PC-9 (cell line): ENCODE measurements at regions not wholly inside any gene's neighbourhood (a gene's known extent, or its start where the extent isn't known, plus 50 kb on each side); places are given as distances from the start of the nearest gene placed in this dataset.

Experiments
- BruUV-seq: library from RNA; stranded (reverse); fragments of 400-500 nt; replicated peaks from 2 replicates; lab custom pipeline; 2021; lab: Mats Ljungman, UMichigan
- CTCF ChIA-PET: fragments of 300-600 bp; sonication (Branson Sonifier 250); formaldehyde crosslinking; loops from one replicate; lab custom pipeline; 2022; ENCODE audit warnings: antibody characterized with exemption; lab: Charles Lee
- POLR2A ChIA-PET: fragments of 300-600 bp; sonication (Branson Sonifier 250); formaldehyde crosslinking; loops from one replicate; lab custom pipeline; 2022; ENCODE audit warnings: antibody characterized with exemption; ENCODE audit not compliant: unreplicated experiment; lab: Charles Lee
- DNase-seq, 2 experiments: peaks; one replicate each; pipeline versions ENCODE4 v3.0.0 to v3.0.0-alpha.2; 2015 to 2022; ENCODE audit warnings: mixed read lengths in 1 of 2
- H2AFZ ChIP-seq: fragments of 200-600 bp; sonication (generic); 2 replicates; pipeline ENCODE4 v1.8.1; 2017; ENCODE audit warnings: antibody characterized with exemption
- H3F3A ChIP-seq: fragments of 200-600 bp; sonication (generic); 2 replicates; pipeline ENCODE4 v1.8.1; 2017; ENCODE audit warnings: antibody characterized with exemption, mild to moderate bottlenecking, low read depth; ENCODE audit not compliant: insufficient read depth
- H3K27ac ChIP-seq: fragments of 200-600 bp; sonication (generic); 2 replicates; pipeline ENCODE4 v1.6.1; 2016; ENCODE audit warnings: mixed run types
- H3K27me3 ChIP-seq: fragments of 200-600 bp; sonication (generic); 2 replicates; pipeline ENCODE4 v1.6.1; 2016; ENCODE audit warnings: low read depth, mixed run types; ENCODE audit not compliant: insufficient read depth
- H3K36me3 ChIP-seq: fragments of 200-600 bp; sonication (generic); 2 replicates; pipeline ENCODE4 v1.6.1; 2016; ENCODE audit warnings: low read depth, mixed run types
- H3K4me1 ChIP-seq: fragments of 200-600 bp; sonication (generic); replicated peaks from 2 replicates; pipeline ENCODE4 v1.6.1; 2016; ENCODE audit warnings: mixed run types; ENCODE audit not compliant: insufficient read depth
- H3K4me2 ChIP-seq: fragments of 200-600 bp; sonication (generic); 2 replicates; pipeline ENCODE4 v1.6.1; 2017; ENCODE audit warnings: mixed run types
- H3K4me3 ChIP-seq: fragments of 200-600 bp; sonication (generic); 2 replicates; pipeline ENCODE4 v1.6.1; 2016; ENCODE audit warnings: mixed run types
- H3K79me2 ChIP-seq: fragments of 200-600 bp; sonication (generic); 2 replicates; pipeline ENCODE4 v1.6.1; 2017; ENCODE audit warnings: low read depth, mixed run types
- H3K9me2 ChIP-seq: fragments of 200-600 bp; sonication (generic); 2 replicates; pipeline ENCODE4 v1.8.1; 2017; ENCODE audit warnings: mild to moderate bottlenecking; ENCODE audit not compliant: insufficient read depth
- H3K9me3 ChIP-seq: fragments of 200-600 bp; sonication (generic); 2 replicates; pipeline ENCODE4 v1.8.1; 2016; ENCODE audit warnings: low read depth; ENCODE audit not compliant: insufficient read depth
- H4K20me1 ChIP-seq: fragments of 200-600 bp; sonication (generic); 2 replicates; pipeline ENCODE4 v1.8.1; 2017; ENCODE audit not compliant: insufficient read depth
- EZH2 ChIP-seq: fragments of 200-600 bp; sonication (generic); IDR thresholded peaks from 2 replicates; pipeline ENCODE4 v1.8.0; 2017; ENCODE audit warnings: antibody characterized with exemption, low read depth
- intact Hi-C: fragments of 100-400 bp; cut with micrococcal nuclease; formaldehyde crosslinking; loops from one replicate; pipeline ENCODE4 v1.10.0; 2022; ENCODE audit not compliant: unreplicated experiment
- TF ChIP-seq, protein P1 (sequence below): fragments of 200-600 bp; sonication (generic); conservative IDR thresholded peaks from 2 replicates; pipeline ENCODE4 v1.6.1; 2017; ENCODE audit warnings: mixed run types, antibody characterized with exemption, mild to moderate bottlenecking, moderate library complexity

DNA sequence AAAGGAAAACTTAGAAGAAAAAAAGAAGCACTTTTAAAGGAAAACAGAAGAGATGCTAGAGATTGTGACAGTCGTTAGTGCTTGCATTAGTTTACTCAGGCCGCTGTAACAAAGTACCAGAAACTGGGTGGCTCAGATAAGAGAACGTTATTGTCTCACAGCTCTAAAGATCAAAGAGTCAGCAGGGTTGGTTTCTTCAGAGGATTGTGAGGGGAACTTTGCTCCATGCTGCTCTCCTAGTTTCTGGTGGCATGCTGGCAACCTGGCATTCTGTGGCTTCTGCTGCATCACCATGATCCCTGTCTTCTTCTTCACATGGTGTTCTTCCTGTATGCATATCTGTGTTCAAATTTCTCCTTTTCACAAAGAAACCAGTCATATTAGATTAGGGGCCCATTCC, 119.4 kb upstream of the PLEKHA5 start:
- intact Hi-C loops, result no loop called here
- CTCF ChIA-PET, result no interaction called here
- Histone ChIP-seq H3K27ac (no peak overlapping the region), H3K27me3 (no peaks in the 10 kb centered on the region), H4K20me1 (no peaks in the 10 kb centered on the region), H3F3A (no peaks in the 10 kb centered on the region), H3K36me3 (no peaks in the 10 kb centered on the region), H3K4me3 (no peak overlapping the region), H3K4me1 (peaks cover 10% of the 10 kb centered on the region), H3K9me2 (0 out of 2 replicates have a peak, but pooled peaks cover 5% of the 10 kb centered on the region), H3K9me3 (no peaks in the 10 kb centered on the region), H3K79me2 (no peaks in the 10 kb centered on the region), H2AFZ (no peak overlapping the region), H3K4me2 (no peak overlapping the region)
- no peak for DNase-seq
- BruUV-seq, result no TSS peak
- POLR2A ChIA-PET, result no interaction called here
- TF ChIP-seq, protein P1, sequence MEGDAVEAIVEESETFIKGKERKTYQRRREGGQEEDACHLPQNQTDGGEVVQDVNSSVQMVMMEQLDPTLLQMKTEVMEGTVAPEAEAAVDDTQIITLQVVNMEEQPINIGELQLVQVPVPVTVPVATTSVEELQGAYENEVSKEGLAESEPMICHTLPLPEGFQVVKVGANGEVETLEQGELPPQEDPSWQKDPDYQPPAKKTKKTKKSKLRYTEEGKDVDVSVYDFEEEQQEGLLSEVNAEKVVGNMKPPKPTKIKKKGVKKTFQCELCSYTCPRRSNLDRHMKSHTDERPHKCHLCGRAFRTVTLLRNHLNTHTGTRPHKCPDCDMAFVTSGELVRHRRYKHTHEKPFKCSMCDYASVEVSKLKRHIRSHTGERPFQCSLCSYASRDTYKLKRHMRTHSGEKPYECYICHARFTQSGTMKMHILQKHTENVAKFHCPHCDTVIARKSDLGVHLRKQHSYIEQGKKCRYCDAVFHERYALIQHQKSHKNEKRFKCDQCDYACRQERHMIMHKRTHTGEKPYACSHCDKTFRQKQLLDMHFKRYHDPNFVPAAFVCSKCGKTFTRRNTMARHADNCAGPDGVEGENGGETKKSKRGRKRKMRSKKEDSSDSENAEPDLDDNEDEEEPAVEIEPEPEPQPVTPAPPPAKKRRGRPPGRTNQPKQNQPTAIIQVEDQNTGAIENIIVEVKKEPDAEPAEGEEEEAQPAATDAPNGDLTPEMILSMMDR, result no peak
- no peak for TF ChIP-seq EZH2

- H3K4me1 ChIP-seq, result peaks cover 10% of the 10 kb centered on the region
- no TSS peak for BruUV-seq
- H3K27ac ChIP-seq, result no peak overlapping the region
- H3K27me3 ChIP-seq, result no peaks in the 10 kb centered on the region
- H3K36me3 ChIP-seq, result no peaks in the 10 kb centered on the region
- H3F3A ChIP-seq, result no peaks in the 10 kb centered on the region
- ChIA-PET CTCF (no interaction called here), POLR2A (no interaction called here)
- no peak overlapping the region for H3K4me2 ChIP-seq
- no peak overlapping the region for H3K4me3 ChIP-seq
- intact Hi-C loops, result no loop called here
- no peak for TF ChIP-seq EZH2
- TF ChIP-seq, protein P1, result no peak
- no peaks in the 10 kb centered on the region for H4K20me1 ChIP-seq
- no peaks in the 10 kb centered on the region for H3K9me3 ChIP-seq
- 0 out of 2 replicates have a peak, but pooled peaks cover 5% of the 10 kb centered on the region for H3K9me2 ChIP-seq
- H3K79me2 ChIP-seq, result no peaks in the 10 kb centered on the region
- H2AFZ ChIP-seq, result no peak overlapping the region
- DNase-seq, result no peak
Observed at GRCh38 chr12:19010726-19011125, 118.8 kb upstream of the PLEKHA5 start.

- TF ChIP-seq EZH2, result no peak
- TF ChIP-seq, protein P1, result no peak
- 0 out of 2 replicates have a peak, but pooled peaks cover 4% of the 10 kb centered on the region for H3K9me2 ChIP-seq
- no peaks in the 10 kb centered on the region for H4K20me1 ChIP-seq
- ChIA-PET CTCF (no interaction called here), POLR2A (no interaction called here)
- no peaks in the 10 kb centered on the region for H3K27me3 ChIP-seq
- no peaks in the 10 kb centered on the region for H3F3A ChIP-seq
- BruUV-seq, result no TSS peak
- no peak overlapping the region for H3K4me2 ChIP-seq
- no peaks in the 10 kb centered on the region for H3K9me3 ChIP-seq
- DNase-seq, result peak in 1 of 2 experiments; percentile 43
- H2AFZ ChIP-seq, result no peak overlapping the region
- H3K4me3 ChIP-seq, result no peak overlapping the region
- H3K36me3 ChIP-seq, result no peaks in the 10 kb centered on the region
- H3K79me2 ChIP-seq, result no peaks in the 10 kb centered on the region
- intact Hi-C loops, result no loop called here
- no peak overlapping the region for H3K27ac ChIP-seq
- peaks cover 12% of the 10 kb centered on the region for H3K4me1 ChIP-seq
Observed at GRCh38 chr12:19012965-19013364, 116.6 kb upstream of the PLEKHA5 start.
